GM18868 (cell line): ENCODE measurements at regions not wholly inside any gene's neighbourhood (a gene's known extent, or its start where the extent isn't known, plus 50 kb on each side); places are given as distances from the start of the nearest gene placed in this dataset.

ENCODE experiments used
- ATAC-seq: cut with Tn5 transposase; IDR thresholded peaks from one replicate; pipeline ENCODE4 v1.9.1; 2021; ENCODE audit warnings: mild to moderate bottlenecking, moderate library complexity; ENCODE audit not compliant: unreplicated experiment

DNA sequence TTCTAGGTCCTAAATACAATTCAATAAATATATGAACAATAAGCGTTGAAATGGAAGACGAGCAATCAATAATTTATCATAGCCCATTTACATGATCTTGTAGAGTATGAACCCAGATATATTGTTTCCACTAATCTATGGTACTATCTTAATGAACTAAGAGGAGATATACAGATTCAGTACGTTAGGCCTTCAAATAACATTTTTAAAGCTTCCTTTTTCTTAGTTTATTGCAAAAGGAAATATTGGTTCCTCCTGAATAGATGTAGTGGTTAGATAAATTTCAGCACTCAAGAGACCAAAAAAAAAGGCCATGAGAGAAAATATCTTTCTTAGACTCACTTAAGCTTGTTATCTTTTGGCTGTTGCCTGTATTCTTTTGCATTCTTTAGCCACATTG lies 147.5 kb upstream of the PITX2 start:
- ATAC-seq, result no peak

DNA sequence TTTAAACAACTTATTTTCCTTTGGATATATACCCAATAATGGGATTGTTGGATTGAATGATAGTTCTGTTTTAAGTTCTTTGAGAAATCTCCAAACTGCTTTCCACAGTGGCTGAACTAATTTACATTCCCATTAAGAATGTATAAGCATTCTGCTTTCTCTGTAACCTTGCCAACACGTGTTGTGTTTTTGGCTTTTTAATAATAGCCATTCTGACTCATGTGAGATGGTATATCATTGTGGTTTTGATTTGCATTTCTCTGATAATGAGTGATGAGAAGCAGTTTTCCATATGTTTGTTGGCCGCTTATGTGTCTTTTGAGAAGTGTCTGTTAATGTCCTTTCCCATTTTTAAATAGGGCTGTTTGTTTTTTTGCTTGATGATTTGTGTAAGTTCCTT lies 155.6 kb upstream of the PITX2 start:
- ATAC-seq, result no peak

DNA sequence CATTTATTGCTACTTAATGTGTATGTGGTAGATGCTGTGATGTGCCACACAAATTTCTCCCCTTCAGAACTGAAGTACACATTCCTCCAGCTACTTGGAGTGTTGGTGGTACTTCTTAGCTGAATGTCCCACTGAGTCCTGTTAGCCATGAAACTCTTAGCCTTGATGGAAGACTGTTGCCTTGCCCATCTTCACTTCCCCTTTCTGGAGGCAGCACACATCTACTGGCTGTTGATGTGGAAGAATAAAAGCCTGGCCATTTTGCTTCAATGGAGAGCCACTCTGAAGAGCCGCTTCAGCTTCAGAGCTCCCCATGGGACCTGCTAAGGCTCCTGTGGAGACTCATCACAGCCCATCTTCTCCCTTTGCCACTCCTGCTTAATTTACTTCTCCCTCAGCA lies 157.7 kb upstream of the PITX2 start:
- ATAC-seq, result no peak

DNA sequence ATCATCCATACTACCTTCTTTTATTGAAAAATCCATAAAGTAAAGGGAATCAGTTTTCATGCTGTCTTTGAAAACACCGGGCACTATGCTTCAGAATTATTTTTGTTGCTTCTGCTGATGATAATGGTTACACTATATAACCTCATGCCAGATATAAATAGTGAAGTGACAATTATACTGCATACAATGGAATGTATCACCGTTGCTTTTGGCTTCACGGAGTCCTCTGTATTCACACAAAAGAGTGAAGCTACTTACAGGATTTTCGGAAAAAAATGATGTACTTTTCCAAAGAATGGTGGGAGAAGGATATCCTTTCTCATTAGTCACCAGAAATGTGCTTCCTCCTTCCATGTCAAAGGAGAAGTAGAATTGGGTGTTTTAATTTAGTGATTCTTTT lies 159.1 kb upstream of the PITX2 start:
- no peak for ATAC-seq

DNA sequence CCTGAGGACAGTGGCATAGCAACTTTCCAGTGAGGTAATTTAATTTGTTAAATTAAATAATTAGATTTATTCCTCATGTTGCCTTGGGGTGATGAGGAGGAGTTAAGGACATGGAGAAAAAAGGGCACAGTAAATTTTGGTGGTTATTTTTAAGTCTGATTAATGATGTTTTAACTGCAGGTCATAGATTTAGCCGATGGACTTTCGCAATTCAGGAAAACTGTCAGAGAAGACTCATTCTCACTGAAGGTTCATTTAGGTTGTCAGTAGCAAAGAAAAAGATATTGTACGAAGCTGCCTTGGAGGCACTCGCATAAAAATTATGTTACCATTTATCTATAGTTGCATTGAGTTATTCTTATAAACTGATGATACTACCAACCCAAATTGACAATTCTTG lies 164.2 kb upstream of the PITX2 start:
- ATAC-seq, result no peak

DNA sequence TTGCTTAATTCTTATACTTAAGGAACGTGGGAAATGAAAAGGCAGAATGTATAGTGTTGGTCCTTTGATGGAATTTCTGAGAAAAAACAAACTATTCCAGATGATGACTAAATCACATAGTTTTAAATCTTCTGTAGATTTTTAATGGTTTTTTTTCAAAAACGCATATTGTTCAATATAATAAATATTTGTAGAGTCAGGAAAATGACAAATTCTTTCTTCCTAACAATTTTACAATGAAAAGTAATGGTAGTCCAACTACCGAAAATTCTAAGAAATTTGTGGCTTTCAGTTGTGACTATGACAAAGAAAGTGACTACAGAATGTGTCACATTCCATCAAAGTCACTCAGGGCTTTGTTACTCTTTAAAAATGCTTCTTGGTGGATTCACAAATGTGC lies 164.8 kb upstream of the PITX2 start:
- no peak for ATAC-seq

DNA sequence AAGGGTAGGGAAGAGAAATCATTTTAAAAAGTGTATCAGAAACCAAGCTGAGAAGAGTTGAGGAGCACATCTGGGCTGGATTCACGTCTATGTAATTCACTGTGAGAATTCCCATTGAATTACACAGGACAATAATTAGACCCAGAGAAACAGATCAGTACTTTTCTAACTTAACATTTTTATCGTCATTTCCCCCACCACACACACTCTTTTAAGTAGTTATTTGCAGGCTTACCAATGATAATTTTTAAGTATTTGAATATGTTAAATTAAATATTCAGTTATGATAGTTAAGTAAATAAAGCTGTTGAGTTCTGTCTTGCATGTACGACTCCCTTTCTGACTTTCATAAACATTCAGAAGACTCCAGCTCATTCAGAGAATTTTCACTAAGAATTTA lies 165.4 kb upstream of the PITX2 start:
- ATAC-seq, result no peak

DNA sequence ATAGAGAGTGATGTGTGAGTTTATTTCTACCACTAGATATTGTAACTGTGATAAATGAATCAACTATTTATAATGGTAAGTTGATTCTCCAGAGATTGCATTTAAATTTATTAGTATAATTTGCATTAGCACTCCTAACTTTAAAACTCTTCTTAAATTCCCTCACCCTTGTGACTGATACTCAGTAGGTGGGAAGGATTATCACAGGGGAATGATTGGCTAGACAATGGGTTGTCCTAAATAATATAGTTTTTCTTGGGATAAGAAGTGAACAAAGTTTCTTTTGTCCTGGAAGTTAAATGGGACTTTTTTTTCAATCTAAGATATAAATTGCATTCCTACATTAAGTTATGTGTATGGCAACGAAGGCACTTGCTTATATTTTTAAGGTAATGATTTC lies 169.2 kb upstream of the PITX2 start:
- ATAC-seq, result no peak

DNA sequence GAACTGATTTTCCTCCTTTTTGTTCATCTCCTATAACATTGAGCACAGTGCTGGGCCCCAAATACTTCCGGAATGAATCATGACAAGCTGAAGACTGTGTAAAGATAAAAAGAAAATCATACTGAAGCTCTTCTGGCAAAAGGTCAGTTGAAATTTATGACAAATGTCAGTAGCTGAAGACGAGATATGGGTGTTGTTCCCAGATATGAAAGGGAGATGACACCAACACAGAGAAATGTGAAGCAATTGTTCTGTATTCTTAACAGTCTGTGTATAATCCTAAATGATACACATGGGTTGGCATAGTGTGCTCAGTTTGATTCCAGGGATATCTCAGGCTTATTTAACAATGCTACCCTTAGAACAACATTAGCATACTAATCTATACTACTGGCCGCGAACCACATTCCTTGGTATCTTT lies 170.5 kb upstream of the PITX2 start:
- no peak for ATAC-seq

DNA sequence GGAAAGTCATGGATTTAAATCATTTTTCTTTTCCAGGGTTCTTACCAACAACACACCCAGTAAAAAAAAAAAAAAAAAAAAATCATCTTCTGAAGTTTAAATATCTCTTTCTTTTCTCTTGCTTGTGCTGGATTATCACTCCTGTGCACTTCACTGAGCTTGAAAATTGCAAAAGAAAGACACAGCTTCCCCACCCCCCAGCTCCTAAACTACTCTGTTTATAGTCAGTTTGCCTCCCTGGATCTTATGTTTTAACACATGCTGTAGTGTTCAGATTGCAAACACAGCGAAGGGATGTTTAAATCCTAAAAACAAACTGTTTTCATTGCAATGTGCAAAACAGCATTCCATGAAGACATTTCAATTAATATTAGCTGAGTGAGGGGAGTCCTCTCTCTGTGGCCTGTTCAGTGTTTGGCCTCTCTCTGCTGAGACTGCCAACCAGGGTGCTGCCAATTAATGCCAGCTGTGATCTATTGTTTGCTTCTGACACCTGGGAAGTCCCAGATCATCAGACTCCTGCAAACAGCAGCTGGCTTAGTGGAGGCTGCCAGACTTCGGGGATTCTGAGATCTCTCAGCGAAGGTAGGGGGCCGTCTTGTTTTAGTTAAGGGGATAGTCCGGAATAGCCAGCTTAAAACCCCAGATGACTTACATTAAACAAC lies 171.1 kb upstream of the PITX2 start:
- ATAC-seq, result peak; percentile 71

DNA sequence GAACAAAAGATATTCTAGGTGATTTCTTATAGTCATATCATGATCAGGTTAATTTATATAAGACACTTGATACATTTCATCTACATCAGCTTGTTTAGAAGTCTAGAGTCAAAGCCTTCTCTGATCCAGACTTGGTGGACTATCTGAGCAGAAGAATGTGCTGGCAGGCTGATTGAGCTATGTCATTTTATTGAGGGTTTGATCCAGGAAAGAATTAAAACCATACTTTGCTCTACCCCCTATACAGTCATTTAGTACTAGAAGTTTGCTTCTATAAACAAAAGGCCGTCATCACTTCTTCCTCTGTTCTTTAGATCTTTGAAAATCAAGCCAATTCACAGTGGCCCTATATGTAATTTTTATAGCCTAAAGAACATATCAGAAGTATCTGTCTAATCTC lies 173.1 kb upstream of the PITX2 start:
- no peak for ATAC-seq

DNA sequence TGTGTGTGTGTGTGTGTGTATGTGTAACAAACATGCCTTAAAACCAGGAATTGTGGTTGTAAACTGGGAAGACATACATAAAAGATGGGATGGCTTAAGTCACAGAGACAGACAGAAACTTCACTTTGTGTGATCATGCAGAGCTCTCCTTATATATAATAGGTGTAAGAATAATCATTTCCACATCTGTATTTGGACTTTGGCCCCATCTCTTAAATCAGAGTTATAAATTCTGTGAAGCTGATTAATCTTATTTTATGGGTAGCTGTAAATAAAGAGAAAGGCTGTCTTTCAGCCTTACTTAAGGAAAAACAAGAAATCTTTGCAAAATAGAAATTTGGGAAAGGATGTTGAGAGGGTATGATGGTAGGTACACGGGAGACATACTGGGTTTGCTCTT lies 174.6 kb upstream of the PITX2 start:
- ATAC-seq, result no peak

DNA sequence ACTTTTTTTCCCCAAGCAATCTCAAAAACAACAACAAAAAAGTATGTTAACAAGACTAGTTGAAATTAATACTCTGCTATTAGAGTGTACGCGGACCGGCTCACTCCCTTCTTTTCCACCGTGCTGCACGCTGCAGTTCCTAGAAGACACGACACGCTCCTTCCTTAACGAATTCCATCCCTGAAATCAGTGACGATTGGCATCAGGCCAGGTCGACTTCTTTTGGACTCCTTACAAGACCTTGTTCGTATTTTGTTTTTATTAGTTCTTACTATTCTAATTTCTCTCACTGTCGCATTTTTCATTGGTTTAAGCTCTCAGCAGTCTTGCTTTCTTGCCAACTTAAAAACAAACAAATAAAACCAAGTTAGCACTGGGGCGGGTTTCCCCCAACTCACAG lies 175.8 kb upstream of the PITX2 start:
- ATAC-seq, result no peak

DNA sequence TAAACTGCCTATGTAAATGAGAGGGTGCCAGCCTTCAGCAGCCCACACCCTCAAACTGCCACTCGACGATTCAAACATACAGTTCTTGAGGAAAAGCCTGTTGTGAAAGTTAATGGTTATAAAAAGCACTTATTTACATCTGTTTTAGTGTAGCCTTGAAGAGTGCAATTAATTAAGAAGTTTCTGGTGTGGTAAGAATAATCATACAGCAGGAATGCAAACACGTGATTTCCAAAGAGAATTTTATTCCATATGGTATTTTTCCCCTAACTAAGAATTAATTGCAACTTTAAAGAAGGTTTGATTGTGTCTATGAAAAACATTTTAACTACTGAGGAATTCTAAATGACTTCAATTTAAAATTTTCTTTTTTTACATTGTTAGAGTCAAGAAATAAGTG lies 176.3 kb upstream of the PITX2 start:
- ATAC-seq, result no peak

DNA sequence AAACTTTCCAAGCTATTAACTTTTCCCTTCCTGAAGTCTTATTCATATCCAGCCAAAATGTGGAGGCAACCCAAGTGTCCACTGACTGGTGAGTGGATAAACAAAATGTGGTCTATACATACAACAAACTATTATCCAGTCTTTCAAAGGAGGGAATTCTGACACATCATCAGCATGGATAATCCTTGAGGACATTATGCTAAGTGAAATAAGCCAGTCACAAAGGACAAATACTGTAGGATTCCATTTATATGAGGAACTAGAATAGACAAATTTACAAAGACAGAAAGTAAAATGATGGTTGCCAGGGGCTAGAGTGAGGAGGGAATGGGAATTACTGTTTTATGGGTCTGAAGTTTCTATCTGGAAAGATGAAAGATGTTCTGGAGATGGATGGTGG lies 178.7 kb upstream of the PITX2 start:
- ATAC-seq, result no peak

DNA sequence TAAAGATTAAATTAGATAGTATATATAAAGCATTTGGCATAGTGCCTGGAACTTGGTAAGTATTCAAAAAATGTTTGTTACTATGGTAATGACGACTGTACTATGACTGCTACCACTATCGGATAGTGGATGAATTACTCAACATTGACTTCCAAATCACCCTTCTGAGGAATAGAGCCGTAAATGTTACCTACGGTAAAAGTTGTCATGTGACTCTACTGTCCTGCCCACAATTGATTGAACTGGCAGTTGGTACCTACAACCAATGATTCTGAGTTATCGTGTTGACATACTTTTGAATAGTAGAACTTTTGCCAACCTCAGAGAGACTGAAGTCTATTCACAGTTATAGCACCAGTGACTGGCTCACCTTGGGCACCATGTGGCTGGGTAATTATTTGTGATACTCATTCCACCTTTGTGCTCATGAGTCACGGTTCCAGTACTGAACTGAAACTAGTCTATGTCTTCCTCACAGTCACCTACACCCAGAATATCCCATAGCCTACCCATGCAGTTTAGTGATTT lies 185.5 kb upstream of the PITX2 start:
- ATAC-seq, result no peak

DNA sequence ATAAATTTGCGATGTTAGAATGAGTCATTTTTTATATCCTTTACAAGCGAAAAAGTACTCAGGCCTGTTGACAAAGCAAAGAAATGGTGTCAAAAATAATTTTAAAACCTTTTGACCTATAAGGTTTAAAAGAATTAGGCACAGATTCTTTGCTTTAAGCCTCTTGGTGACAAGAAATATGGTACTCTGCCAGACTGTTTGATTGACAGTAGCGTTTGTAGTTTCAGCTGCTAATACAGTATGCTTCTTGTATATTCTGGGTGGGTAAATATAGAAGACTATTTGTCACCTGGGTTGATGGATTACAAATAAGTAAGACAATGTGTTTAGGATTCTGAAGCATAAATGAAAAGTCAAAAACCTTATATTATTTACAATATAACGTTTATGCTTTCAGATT lies 193.1 kb upstream of the PITX2 start:
- no peak for ATAC-seq

DNA sequence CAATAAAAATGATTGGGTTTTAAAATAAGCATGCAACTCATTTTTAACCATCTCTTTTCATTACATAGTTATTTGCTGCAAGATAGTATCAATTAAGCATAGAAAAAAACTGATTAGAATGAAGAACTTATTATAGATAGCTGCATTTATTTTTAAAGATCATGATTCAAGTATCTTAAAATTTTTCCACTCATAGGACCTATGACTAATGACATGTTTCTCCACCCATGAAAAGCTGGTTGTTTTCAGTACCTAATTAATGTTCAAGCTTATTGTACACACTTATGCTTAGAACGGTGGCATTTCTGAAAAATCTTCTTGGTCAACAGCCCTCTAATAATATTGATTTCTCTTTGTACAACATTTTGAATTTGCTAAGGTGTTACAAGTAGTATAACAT lies 193.5 kb upstream of the PITX2 start:
- ATAC-seq, result no peak

DNA sequence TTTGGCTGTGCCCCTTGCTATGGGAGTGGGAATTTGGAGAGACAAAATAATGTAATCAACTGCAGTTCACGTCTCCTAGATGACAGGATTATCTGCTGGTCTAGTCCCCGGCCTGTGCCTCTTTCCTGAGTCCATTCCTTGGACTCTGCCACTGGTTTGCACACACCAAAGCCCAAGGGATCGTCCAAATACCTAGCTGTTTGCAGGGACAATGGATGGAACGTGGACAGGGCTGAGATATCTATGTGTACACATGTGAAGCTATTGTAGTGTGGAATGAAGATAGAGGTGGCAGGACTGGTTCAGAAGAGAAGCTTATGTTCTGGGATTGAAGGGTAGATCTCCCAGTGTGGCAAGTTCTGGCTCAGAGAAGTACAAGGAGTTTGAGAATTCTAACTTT lies 198.3 kb upstream of the PITX2 start:
- no peak for ATAC-seq

DNA sequence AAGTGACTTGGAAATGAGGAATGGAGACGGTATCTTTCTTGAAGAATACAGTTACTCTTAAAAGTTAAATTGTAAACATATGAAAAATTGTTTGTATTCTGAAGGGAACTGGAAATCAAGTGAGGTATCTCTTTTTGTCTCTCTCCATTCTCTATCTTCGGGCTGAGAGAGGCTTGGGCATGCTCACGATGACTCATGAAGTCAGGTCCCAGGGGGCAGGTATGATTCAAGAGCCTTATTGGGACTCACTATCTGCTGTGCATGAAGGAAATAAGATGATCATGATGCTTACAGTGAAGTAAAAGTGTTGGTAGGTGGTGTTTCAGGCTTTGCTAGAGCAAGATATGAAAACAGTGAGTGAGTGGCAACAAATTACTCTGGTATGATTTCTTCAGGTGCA lies 200.4 kb upstream of the PITX2 start:
- ATAC-seq, result peak; percentile 84

DNA sequence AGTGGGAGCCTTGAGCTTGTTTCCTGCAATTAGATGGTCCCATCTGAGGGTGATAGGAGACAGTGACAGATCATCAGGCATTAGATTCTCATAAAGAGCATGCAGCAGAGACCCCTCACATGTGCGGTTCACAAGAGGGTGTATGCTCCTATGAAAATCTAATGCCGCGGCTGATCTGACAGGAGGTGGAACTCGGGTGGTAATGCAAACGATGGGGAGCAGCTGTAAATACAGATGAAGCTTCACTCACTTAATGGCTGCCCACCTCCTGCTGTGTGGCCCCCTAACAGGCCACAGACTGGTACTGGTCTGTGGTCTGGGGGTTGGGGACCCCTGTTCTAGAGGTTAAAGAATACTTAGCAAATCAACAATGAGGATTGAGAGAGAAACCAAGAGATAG lies 201.5 kb upstream of the PITX2 start:
- no peak for ATAC-seq

DNA sequence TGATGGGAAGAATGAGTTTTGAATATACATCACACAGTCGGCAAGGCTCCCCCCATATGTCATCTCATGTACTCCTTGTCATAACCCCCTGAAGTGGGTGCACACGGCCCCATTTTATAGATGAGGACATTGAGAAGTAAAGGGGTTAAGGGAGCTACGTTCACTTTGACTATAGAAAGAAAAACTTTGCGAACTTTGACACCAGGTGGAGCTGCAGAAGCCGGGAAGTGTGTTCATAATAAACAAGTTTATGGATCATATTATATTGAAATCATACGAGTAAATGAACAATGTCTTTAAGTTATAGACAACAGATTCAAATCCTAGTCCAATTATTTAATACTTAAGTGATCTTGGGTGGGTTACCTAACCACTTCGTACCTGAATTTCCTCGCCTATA lies 203.8 kb upstream of the PITX2 start:
- ATAC-seq, result no peak

DNA sequence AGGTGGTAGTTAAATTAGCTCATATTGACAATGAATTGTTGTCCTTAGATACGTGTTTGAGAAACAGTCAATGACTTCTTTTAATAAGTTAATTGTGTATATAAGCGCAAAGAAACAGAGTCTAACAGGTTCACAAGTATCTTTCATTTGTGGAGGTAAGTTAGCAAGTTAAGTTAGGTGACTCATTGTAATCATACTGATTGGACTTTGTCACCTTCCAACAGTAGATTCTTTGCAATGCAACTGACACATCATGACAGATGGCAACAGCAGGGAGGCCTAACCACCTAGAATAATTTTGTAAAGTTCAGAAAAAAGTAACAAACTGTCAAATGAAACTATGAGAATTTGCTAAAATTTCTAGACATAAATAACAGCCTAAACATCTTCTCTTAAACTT lies 207.6 kb upstream of the PITX2 start:
- no peak for ATAC-seq
